ENCODE measurements at regions not wholly inside any gene's neighbourhood (a gene's known extent, or its start where the extent isn't known, plus 50 kb on each side); places are given as distances from the start of the nearest gene placed in this dataset.

DNA sequence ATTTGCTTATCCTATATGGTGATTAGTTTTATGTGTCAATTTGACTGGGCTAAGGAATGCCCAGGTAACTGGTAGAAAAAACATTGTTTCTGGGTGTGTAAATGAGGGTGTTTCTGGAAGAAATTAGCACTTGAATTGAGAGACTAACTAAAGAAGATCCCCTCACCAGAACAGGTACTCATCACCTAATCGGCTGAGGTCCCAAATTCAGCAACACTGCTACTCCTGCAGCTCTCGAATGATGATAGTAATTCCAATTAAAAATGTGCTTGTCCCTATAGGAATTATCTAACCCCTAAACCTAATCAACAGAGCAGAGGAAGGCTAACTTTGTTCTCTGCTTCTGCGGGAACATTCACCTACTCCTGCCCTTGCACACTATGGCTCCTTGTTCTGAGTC lies 464.5 kb upstream of the CHST9 start:
- TF ChIP-seq, protein P1, sequence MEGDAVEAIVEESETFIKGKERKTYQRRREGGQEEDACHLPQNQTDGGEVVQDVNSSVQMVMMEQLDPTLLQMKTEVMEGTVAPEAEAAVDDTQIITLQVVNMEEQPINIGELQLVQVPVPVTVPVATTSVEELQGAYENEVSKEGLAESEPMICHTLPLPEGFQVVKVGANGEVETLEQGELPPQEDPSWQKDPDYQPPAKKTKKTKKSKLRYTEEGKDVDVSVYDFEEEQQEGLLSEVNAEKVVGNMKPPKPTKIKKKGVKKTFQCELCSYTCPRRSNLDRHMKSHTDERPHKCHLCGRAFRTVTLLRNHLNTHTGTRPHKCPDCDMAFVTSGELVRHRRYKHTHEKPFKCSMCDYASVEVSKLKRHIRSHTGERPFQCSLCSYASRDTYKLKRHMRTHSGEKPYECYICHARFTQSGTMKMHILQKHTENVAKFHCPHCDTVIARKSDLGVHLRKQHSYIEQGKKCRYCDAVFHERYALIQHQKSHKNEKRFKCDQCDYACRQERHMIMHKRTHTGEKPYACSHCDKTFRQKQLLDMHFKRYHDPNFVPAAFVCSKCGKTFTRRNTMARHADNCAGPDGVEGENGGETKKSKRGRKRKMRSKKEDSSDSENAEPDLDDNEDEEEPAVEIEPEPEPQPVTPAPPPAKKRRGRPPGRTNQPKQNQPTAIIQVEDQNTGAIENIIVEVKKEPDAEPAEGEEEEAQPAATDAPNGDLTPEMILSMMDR (IDR thresholded peaks at IDR 0.05), result no peak
- no peak for TF ChIP-seq EZH2phosphoT487 (IDR thresholded peaks at IDR 0.05)
